Neural progenitor cell (in vitro differentiated cells): ENCODE measurements at regions not wholly inside any gene's neighbourhood (a gene's known extent, or its start where the extent isn't known, plus 50 kb on each side); places are given as distances from the start of the nearest gene placed in this dataset.
A peak's percentile ranks its signal among the peaks of the same experiment; 100 is the strongest.

Experiments used
- DNase-seq: peaks from one replicate; pipeline ENCODE4 v3.0.0-alpha.2; 2016; ENCODE audit warnings: low spot score
- H2AFZ ChIP-seq: fragments of 200-600 bp; sonication (generic); replicated peaks from 2 replicates; pipeline ENCODE4 v1.6.1; 2016; ENCODE audit warnings: antibody characterized with exemption
- H3F3A ChIP-seq: fragments of 200-600 bp; sonication (generic); 2 replicates; pipeline ENCODE4 v1.6.1; 2016; ENCODE audit warnings: antibody characterized with exemption, low read depth
- H3K27ac ChIP-seq: fragments of 200-600 bp; sonication (generic); 2 replicates; pipeline ENCODE4 v1.5.1; 2016; ENCODE audit warnings: mild to moderate bottlenecking
- H3K27me3 ChIP-seq: fragments of 200-600 bp; sonication (generic); 2 replicates; pipeline ENCODE4 v1.6.1; 2016; ENCODE audit warnings: mild to moderate bottlenecking, moderate library complexity
- H3K36me3 ChIP-seq: fragments of 200-600 bp; sonication (generic); 2 replicates; pipeline ENCODE4 v1.5.1; 2016
- H3K4me1 ChIP-seq: fragments of 200-600 bp; sonication (generic); 2 replicates; pipeline ENCODE4 v1.6.1; 2016; ENCODE audit warnings: mixed run types
- H3K4me2 ChIP-seq: fragments of 200-600 bp; sonication (generic); 2 replicates; pipeline ENCODE4 v1.6.1; 2016
- H3K4me3 ChIP-seq: fragments of 200-600 bp; sonication (generic); 2 replicates; pipeline ENCODE4 v1.5.1; 2016
- H3K79me2 ChIP-seq: fragments of 200-600 bp; sonication (generic); 2 replicates; pipeline ENCODE4 v1.6.1; 2016; ENCODE audit warnings: low read depth
- H3K9ac ChIP-seq: fragments of 200-600 bp; sonication (generic); 2 replicates; pipeline ENCODE4 v1.6.1; 2016
- H3K9me3 ChIP-seq: fragments of 200-600 bp; sonication (generic); 2 replicates; pipeline ENCODE4 v1.5.1; 2016; ENCODE audit warnings: low read depth
- H4K20me1 ChIP-seq: fragments of 200-600 bp; sonication (generic); 2 replicates; pipeline ENCODE4 v1.6.1; 2016; ENCODE audit warnings: low read depth
- H3K27ac Mint-ChIP-seq: 3 replicates; pipeline ENCODE4 v1.8.0; 2021; ENCODE audit warnings: mixed read lengths
- H3K27me3 Mint-ChIP-seq: 2 replicates; pipeline ENCODE4 v1.8.0; 2022; ENCODE audit warnings: low read depth, mild to moderate bottlenecking, inconsistent platforms, moderate library complexity, mixed read lengths; ENCODE audit not compliant: insufficient read depth
- H3K36me3 Mint-ChIP-seq: 3 replicates; pipeline ENCODE4 v1.8.0; 2021; ENCODE audit warnings: mixed read lengths
- H3K4me1 Mint-ChIP-seq: 3 replicates; pipeline ENCODE4 v1.8.0; 2021; ENCODE audit warnings: mixed read lengths
- H3K4me3 Mint-ChIP-seq: 3 replicates; pipeline ENCODE4 v1.8.0; 2021; ENCODE audit warnings: mild to moderate bottlenecking, moderate library complexity, mixed read lengths
- H3K9me3 Mint-ChIP-seq: 3 replicates; pipeline ENCODE4 v1.8.0; 2020; ENCODE audit warnings: mixed read lengths
- EZH2 ChIP-seq: fragments of 200-600 bp; sonication (generic); IDR thresholded peaks from 2 replicates; pipeline ENCODE4 v1.6.1; 2017; ENCODE audit warnings: antibody characterized with exemption, mild to moderate bottlenecking, moderate library complexity
- EZH2phosphoT487 ChIP-seq: fragments of 200-600 bp; sonication (generic); IDR thresholded peaks from 2 replicates; pipeline ENCODE4 v1.6.1; 2017; ENCODE audit warnings: antibody characterized with exemption
- TF ChIP-seq, protein P1 (sequence below): fragments of 200-600 bp; sonication (generic); IDR thresholded peaks from 2 replicates; pipeline ENCODE4 v1.5.1; 2017; ENCODE audit warnings: antibody characterized with exemption, mild to moderate bottlenecking

DNA sequence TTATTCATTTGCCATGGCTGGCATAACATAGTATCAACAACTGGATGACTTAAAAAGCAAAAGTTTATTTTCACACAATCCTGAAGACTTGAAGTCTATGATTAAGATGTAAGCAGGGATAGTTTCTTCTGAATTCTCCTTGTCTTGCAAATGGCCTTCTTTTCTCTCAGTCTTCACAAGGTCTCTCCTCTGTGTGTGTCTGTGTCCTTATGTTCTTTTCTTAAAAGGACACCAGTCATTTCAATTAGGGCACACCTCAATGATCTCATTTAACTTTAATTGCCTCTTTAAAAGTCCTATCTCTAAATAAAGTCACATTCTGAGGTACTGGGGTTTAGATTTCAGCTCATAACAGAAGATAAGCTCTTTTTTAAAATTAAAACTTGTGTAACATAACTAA is 399.7 kb downstream of the PABPC4L start:
- TF ChIP-seq, protein P1, sequence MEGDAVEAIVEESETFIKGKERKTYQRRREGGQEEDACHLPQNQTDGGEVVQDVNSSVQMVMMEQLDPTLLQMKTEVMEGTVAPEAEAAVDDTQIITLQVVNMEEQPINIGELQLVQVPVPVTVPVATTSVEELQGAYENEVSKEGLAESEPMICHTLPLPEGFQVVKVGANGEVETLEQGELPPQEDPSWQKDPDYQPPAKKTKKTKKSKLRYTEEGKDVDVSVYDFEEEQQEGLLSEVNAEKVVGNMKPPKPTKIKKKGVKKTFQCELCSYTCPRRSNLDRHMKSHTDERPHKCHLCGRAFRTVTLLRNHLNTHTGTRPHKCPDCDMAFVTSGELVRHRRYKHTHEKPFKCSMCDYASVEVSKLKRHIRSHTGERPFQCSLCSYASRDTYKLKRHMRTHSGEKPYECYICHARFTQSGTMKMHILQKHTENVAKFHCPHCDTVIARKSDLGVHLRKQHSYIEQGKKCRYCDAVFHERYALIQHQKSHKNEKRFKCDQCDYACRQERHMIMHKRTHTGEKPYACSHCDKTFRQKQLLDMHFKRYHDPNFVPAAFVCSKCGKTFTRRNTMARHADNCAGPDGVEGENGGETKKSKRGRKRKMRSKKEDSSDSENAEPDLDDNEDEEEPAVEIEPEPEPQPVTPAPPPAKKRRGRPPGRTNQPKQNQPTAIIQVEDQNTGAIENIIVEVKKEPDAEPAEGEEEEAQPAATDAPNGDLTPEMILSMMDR = no peak
- TF ChIP-seq EZH2 = no peak
- no peaks in the 10 kb centered on the region for H3K79me2 ChIP-seq
- H2AFZ ChIP-seq = no peak overlapping the region
- peaks cover 4% of the 10 kb centered on the region for H3F3A ChIP-seq
- no peak overlapping the region for H3K4me3 Mint-ChIP-seq
- no peaks in the 10 kb centered on the region for H3K27me3 Mint-ChIP-seq
- no peak overlapping the region for H3K9ac ChIP-seq
- peak overlapping the region; percentile 42 for H3K27ac ChIP-seq
- H3K36me3 Mint-ChIP-seq = no peaks in the 10 kb centered on the region
- no peak overlapping the region for H3K27ac Mint-ChIP-seq
- DNase-seq = peak; percentile 71
- peak overlapping the region; percentile 23 for H3K4me3 ChIP-seq
- no peaks in the 10 kb centered on the region for H3K27me3 ChIP-seq
- H3K9me3 ChIP-seq = no peaks in the 10 kb centered on the region
- no peaks in the 10 kb centered on the region for H3K9me3 Mint-ChIP-seq
- peak overlapping the region; percentile 75 for H3K4me2 ChIP-seq
- peaks cover 39% of the 10 kb centered on the region for H3K4me1 ChIP-seq
- no peaks in the 10 kb centered on the region for H4K20me1 ChIP-seq
- H3K36me3 ChIP-seq = no peaks in the 10 kb centered on the region
- peaks cover 10% of the 10 kb centered on the region for H3K4me1 Mint-ChIP-seq

DNA sequence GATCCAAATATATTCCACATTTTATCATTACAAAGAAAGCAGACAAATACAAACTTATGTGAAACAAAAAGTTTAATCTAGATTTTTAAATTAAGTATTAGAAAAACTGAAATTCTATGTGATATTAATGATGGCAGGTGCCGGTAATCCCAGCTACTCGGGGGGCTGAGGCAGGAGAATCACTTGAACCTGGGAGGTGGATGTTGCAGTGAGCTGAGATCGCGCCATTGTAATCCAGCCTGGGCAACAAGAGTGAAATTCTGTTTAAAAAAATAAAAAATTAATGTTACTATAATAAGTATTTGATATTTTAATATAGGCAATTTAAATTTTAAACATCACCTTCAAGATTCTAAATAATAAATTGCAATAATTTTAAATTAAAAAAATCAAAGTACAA is 400.6 kb downstream of the PABPC4L start:
- Histone ChIP-seq H3K9me3 (no peaks in the 10 kb centered on the region), H3K27me3 (no peaks in the 10 kb centered on the region), H3F3A (peaks cover 4% of the 10 kb centered on the region), H4K20me1 (no peaks in the 10 kb centered on the region), H3K9ac (no peak overlapping the region), H3K4me2 (peak overlapping the region; percentile 75), H3K36me3 (no peaks in the 10 kb centered on the region), H2AFZ (no peak overlapping the region), H3K79me2 (no peaks in the 10 kb centered on the region), H3K4me1 (peaks cover 39% of the 10 kb centered on the region), H3K4me3 (no peak overlapping the region), H3K27ac (peak overlapping the region; percentile 42)
- DNase-seq = no peak
- no peaks in the 10 kb centered on the region for H3K36me3 Mint-ChIP-seq
- H3K9me3 Mint-ChIP-seq = no peaks in the 10 kb centered on the region
- H3K4me1 Mint-ChIP-seq = peaks cover 10% of the 10 kb centered on the region
- no peak overlapping the region for H3K4me3 Mint-ChIP-seq
- no peaks in the 10 kb centered on the region for H3K27me3 Mint-ChIP-seq
- no peak for TF ChIP-seq EZH2phosphoT487
- TF ChIP-seq, protein P1 = no peak
- TF ChIP-seq EZH2 = no peak
- H3K27ac Mint-ChIP-seq = no peak overlapping the region

DNA sequence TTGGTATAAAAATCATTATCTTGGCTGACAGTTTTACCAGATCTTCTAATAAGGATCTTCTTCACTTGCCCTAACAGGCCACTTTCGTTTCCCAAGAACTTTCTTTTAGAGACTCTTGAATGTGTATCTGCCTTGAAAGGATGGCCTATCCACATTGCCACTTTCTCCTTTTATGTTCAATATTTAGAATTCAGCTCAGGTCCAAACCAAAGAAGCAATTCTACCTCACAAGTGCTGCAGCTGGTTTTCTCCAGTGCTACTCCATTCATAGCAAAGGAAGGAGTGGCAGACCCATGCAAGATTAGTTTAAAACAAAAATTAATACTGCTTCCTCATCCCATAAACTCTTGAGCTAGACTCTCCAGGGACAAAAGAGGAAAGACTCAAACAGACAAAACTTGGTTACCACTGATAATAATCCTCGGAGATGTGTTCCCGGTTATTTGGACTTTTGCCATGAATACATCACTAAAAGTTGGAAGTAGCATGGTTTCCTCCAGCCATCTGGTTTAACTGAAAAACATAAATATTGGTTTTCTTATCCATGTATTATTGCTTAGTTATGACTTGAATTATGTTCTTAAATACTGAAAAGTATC is 401.8 kb downstream of the PABPC4L start:
- H3K4me2 ChIP-seq = peak overlapping the region; percentile 17
- no peaks in the 10 kb centered on the region for H4K20me1 ChIP-seq
- H3K27me3 ChIP-seq = no peaks in the 10 kb centered on the region
- H3K27me3 Mint-ChIP-seq = no peaks in the 10 kb centered on the region
- H3K4me3 Mint-ChIP-seq = no peak overlapping the region
- peak overlapping the region; percentile 98 for H2AFZ ChIP-seq
- H3K4me1 Mint-ChIP-seq = peaks cover 10% of the 10 kb centered on the region
- H3K36me3 Mint-ChIP-seq = no peaks in the 10 kb centered on the region
- no peak overlapping the region for H3K4me3 ChIP-seq
- H3K9ac ChIP-seq = no peak overlapping the region
- H3K4me1 ChIP-seq = peaks cover 39% of the 10 kb centered on the region
- no peaks in the 10 kb centered on the region for H3K79me2 ChIP-seq
- no peak overlapping the region for H3K27ac Mint-ChIP-seq
- H3F3A ChIP-seq = peaks cover 4% of the 10 kb centered on the region
- H3K27ac ChIP-seq = peak overlapping the region; percentile 72
- TF ChIP-seq, protein P1 = no peak
- TF ChIP-seq EZH2phosphoT487 (no peak), EZH2 (no peak)
- DNase-seq = no peak
- no peaks in the 10 kb centered on the region for H3K9me3 Mint-ChIP-seq
- H3K36me3 ChIP-seq = no peaks in the 10 kb centered on the region
- H3K9me3 ChIP-seq = no peaks in the 10 kb centered on the region
